GM21529 (cell line): ENCODE measurements at regions not wholly inside any gene's neighbourhood (a gene's known extent, or its start where the extent isn't known, plus 50 kb on each side); places are given as distances from the start of the nearest gene placed in this dataset.

Experiments
- ATAC-seq: cut with Tn5 transposase; IDR thresholded peaks from one replicate; pipeline ENCODE4 v1.9.1; 2021; ENCODE audit not compliant: unreplicated experiment

DNA sequence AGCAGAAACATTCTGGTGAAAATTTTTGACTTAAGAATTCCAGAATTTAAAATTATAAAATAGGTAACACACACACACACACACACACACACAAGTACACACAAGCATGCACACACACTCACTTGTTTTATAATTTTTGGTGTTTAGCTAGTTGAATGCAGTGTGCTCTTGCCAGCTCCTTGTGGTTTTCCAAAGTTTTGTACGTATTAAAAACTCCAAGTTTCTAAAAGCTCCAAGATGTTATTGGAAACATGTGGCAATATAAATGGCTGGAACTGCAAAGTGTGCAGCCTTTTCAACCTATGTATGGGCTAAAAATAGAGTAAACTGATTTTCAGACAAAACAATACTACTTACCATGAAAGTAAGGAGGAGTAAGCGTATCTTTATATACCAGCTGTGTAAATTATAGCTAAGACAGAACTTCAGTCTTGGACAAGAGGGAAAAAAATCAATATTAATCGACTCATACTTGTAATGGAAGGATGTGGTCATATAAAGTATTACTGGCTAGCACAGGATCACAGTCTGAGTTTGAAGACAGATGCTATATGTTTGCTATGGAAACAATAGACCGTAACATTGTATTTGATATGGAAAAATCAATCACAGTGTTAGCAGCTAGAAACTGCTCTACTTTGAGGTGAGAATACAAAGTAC lies 727.1 kb upstream of the GRAMD2B start:
- no peak for ATAC-seq

GRCh38 chr5:125696762-125697161 lies 726.4 kb upstream of the GRAMD2B start:
- ATAC-seq: no peak

GRCh38 chr5:125698420-125698819 lies 724.8 kb upstream of the GRAMD2B start:
- ATAC-seq: no peak

- no peak for ATAC-seq
These were observed 723.3 kb upstream of the GRAMD2B start for GRCh38 chr5:125699860-125700259.

DNA sequence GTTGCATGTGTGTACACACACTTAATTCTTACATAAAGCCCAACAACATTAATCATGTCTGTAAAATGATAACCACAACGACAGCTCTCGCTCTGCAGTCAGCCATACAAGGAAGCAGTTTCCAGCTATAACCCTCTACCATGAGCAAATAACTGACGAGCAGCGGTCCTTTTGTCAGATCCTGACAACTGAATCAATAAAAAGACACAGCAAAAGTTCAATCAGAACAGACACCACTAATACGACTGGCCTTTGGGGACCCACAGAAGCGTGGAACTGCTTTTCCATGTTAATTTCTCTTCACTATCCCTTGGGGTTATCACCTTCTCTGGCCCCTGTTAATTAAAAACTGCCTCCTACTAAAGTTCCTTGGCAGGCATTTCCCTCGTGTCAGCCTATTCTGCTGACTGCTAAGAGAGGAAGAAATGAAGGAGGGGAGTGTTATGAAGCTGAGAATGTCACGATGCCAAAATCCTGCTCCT lies 722.8 kb upstream of the GRAMD2B start:
- ATAC-seq: no peak

GRCh38 chr5:125703616-125704015 lies 719.6 kb upstream of the GRAMD2B start:
- no peak for ATAC-seq

- ATAC-seq: no peak
These were observed 718.3 kb upstream of the GRAMD2B start for GRCh38 chr5:125704888-125705287.

DNA sequence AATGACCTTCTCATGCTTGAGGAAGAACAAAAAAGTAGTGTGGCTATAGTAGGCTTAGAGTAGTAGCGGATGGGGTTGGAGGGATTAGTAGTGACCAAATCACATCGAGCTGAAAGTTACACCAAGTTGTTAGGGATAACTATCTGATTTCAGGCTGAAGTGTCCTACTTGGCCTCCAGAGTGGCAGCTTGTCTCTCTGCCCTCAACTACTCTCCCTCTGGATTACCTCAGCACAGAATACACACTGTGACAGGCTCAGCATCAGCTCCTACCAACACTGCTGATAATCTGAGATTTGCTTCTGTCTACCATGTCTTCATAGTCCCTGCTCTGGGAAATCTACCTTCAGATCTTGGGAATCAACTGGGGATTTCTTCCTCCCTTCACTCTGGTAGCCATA lies 714.6 kb upstream of the GRAMD2B start:
- no peak for ATAC-seq

GRCh38 chr5:125710745-125711144 lies 712.5 kb upstream of the GRAMD2B start:
- ATAC-seq: no peak

DNA sequence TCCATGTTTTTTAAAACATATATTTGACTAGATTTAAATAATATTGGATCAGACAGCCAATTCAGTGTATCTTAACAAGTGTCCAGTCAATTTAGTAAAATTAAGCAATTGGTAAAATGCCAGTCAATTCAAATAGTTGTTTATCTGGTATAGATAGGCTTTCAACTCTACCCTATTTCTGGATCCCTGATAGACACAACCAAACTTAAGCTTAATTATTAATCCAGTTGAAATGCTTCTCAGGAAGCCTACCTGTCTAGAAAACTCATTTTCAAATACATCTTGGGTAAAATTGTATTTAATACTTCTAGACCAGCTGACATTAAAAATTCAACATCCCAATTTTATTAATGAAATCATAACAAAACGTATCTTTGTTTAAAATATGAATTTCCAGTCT lies 710.8 kb upstream of the GRAMD2B start:
- no peak for ATAC-seq

GRCh38 chr5:125713109-125713805 lies 710.0 kb upstream of the GRAMD2B start:
- no peak for ATAC-seq

DNA sequence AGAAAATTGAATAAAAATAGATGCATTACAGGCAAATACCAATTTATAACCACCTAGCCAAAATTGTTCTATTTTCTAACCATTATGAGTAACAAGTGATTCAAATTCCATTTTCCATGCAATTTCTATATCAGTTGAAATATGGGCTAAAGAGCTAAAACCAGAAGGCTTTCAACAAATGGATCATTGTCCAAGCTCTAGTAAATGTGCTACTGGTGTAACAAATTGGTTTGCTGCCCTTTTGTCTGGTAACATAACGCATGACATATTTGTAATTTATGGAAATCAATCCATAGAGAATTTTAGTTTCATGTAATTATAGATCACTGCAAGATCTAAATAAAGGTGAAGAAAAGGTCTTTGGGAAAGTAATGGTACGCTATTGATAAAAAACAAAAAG lies 708.0 kb upstream of the GRAMD2B start:
- ATAC-seq: no peak

DNA sequence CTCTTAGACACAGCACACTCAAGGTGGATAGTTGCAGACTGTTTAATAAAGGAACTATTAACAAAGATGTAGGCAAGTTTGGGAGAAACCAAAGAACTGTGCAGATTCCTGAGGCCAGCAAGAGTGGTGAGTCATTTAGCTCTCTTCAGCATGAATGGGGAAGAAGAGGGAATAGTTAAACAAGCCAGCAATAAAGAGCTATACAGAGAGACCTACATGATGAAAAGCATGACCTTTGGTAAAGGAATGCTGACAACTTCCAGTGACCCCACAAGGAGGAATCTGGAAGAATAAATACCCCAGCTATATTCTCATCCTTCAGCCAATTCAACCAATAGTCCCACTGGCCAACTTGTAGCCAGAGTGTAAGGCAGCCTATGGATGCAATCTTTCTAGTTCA lies 706.0 kb upstream of the GRAMD2B start:
- ATAC-seq: no peak

- no peak for ATAC-seq
These were observed 703.4 kb upstream of the GRAMD2B start for GRCh38 chr5:125719681-125720347.

- no peak for ATAC-seq
These were observed 702.9 kb upstream of the GRAMD2B start for GRCh38 chr5:125720348-125720685.

DNA sequence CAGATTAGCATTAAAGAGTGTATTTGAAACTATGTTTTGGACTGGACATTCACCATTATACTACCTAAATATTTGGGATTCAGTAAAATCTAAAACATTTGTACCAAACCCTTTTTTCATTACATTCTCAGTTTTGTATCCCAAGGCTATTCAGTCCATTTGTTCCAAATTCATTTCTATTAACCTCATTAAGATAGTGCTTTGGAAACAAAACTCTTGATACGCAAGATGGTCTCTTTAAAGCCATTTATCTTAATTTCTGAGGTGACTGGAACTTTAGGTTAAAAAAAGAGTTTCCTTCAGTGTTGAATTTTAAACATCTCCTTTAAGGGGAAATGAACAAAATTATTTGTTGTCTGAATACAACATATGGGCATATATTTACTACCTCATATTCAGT lies 702.5 kb upstream of the GRAMD2B start:
- no peak for ATAC-seq

DNA sequence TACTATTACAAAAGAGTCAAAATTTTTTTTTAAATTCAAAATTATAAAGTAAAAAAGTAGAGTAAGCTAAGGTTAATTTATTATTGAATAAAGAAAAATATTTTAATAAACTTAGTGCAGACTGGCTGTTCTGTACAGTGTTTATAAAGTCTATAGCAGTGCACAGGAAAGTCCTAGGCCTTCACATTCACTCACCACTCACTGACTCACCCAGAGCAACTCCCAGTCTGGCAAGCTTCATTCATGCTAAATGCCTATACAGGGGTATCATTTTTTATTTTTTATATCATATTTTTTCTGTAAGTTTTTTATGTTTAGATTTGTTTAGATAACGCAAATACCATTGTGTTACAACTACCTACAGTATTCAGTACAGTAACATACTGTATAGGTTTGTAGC lies 700.7 kb upstream of the GRAMD2B start:
- ATAC-seq: no peak

- no peak for ATAC-seq
These were observed 697.5 kb upstream of the GRAMD2B start for GRCh38 chr5:125725691-125726090.

- no peak for ATAC-seq
These were observed 679.3 kb upstream of the GRAMD2B start for GRCh38 chr5:125743939-125744338.

DNA sequence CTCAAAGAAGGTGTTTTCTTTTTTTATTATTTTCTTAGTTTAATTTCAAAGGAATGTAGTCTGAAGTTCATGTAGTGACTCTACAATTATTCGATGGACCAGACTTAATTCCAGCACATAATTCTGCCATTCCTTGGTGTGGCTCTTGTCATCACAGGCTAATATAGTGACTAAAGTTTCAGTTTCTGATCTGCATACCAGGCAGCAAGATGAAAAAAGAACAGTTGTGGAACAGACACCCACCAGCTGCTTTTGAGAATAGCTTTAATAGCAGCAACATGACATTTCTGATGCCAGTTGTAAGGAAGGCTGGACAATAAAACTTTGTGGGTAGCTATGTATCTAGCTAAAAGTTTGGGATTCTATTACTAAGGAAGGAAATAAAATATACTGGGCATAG lies 676.3 kb upstream of the GRAMD2B start:
- no peak for ATAC-seq

DNA sequence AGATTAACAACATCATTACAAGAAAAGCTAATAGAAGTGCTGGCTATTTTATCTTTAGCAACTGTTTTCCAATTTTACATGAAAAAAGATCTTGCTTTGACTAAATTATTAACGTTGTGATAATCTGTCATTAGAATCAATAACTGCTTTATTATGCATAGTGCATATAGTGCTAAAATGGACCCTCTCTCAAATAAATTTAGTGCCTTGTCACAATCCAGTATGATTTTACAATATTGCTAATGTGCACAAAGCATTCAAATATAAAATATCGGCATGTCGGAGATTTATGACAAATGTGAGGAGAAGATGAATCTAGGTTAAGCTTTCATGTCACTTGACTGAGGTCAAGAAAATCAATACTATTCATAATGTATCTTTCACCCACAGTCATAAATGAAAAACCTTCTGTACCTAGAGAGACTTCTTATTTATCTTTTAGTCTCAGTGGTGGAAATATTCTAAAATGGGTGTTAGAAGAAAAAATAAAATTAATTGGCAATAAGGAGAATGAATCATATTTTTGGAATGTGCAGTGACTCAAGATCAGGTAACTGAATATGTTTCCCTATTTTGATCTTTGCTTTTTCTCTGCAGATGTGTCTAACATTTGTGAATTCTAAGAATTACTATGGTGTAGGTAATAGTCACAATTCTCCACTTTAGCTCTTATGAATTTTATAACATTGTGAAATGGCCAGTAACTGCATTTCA lies 672.9 kb upstream of the GRAMD2B start:
- ATAC-seq: no peak

DNA sequence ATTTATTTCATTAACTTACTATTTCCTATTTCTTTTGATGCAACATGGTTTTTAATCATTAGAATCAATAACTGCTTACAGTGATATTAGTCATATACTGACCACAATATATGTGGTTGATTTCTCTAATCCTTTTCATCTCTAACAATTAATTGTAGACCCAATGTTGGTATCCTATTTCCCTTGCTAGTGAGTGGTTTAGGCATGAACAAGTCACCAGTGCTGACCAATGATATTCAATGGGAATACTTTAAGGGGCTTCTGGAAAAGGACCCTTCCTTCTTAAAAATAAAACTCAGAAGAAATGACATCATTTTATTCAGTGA lies 672.4 kb upstream of the GRAMD2B start:
- ATAC-seq: no peak
